ENCODE measurements at regions not wholly inside any gene's neighbourhood (a gene's known extent, or its start where the extent isn't known, plus 50 kb on each side); places are given as distances from the start of the nearest gene placed in this dataset.

DNA sequence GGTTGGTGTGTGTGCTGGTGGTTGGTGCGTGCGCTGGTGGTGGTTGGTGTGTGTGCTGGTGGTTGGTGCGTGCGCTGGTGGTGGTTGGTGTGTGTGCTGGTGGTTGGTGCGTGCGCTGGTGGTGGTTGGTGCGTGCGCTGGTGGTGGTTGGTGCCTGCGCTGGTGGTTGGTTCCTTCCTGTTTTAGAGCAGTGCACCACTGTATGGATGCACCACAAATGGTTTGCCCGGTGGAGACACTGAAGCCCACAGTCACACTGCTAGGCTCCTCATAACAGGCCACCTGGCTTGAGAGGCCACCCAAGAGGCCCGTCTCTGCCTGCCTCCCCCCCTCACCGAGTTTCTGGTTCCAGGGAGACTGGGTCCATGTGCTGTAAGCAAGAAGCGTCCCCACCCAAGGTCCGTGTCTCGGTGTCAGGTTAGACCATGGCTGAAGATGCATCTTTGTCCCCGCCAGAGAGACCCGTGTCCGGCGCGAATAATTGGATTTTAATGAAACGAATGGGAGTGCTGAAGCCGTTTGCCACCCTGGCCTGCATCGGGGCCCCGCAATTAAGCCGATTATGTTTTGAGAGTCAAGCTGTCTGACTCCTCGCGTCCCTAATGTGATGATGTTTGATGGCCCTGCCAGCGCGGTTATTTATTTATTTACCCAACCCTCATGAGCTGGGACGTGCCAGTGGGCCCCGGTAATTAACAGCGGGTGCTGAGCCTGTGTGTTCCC is 161.3 kb upstream of the GSE1 start:
- TF ChIP-seq, protein P1, sequence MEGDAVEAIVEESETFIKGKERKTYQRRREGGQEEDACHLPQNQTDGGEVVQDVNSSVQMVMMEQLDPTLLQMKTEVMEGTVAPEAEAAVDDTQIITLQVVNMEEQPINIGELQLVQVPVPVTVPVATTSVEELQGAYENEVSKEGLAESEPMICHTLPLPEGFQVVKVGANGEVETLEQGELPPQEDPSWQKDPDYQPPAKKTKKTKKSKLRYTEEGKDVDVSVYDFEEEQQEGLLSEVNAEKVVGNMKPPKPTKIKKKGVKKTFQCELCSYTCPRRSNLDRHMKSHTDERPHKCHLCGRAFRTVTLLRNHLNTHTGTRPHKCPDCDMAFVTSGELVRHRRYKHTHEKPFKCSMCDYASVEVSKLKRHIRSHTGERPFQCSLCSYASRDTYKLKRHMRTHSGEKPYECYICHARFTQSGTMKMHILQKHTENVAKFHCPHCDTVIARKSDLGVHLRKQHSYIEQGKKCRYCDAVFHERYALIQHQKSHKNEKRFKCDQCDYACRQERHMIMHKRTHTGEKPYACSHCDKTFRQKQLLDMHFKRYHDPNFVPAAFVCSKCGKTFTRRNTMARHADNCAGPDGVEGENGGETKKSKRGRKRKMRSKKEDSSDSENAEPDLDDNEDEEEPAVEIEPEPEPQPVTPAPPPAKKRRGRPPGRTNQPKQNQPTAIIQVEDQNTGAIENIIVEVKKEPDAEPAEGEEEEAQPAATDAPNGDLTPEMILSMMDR (optimal IDR thresholded peaks at IDR 0.05 in 1 of 3, IDR thresholded peaks at IDR 0.05 in 1 of 3, conservative IDR thresholded peaks at IDR 0.05 in 1 of 3; ENCODE audit: extremely low read depth in 1 of 3, insufficient read depth in 2 of 3, low read length in 3 of 3) = no peak
- TF ChIP-seq EZH2 (IDR thresholded peaks at IDR 0.05; ENCODE audit: low read length) = no peak
